ENCODE measurements at regions not wholly inside any gene's neighbourhood (a gene's known extent, or its start where the extent isn't known, plus 50 kb on each side); places are given as distances from the start of the nearest gene placed in this dataset.

GRCh38 chr12:45549337-45549902 is 180.1 kb upstream of the ARID2 start:
- H3K4me3 ChIP-seq (ENCODE audit: low read length in 2 of 2) = no peak overlapping the region
- no peaks in the 10 kb centered on the region for H3K4me1 ChIP-seq (ENCODE audit: control insufficient read depth, insufficient read depth, low read length)
- H3K36me3 ChIP-seq (ENCODE audit: control insufficient read depth in 2 of 2, insufficient read depth in 2 of 2, low read length in 2 of 2) = no peaks in the 10 kb centered on the region
- no peak overlapping the region for H3K27ac ChIP-seq (ENCODE audit: low read length)
- H3K27me3 ChIP-seq (ENCODE audit: control insufficient read depth in 1 of 2, insufficient read depth in 2 of 2, low read length in 2 of 2) = no peaks in the 10 kb centered on the region
- H3K9ac ChIP-seq (ENCODE audit: low read length in 2 of 2) = no peak overlapping the region
- no peaks in the 10 kb centered on the region for H3K9me3 ChIP-seq (ENCODE audit: control insufficient read depth in 2 of 2, low read length in 2 of 2)

- Histone ChIP-seq H3K9me3 (ENCODE audit: control insufficient read depth in 2 of 2, low read length in 2 of 2) (no peaks in the 10 kb centered on the region), H3K4me3 (ENCODE audit: low read length in 2 of 2) (no peak overlapping the region), H3K36me3 (ENCODE audit: control insufficient read depth in 2 of 2, insufficient read depth in 2 of 2, low read length in 2 of 2) (no peaks in the 10 kb centered on the region), H3K27me3 (ENCODE audit: control insufficient read depth in 1 of 2, insufficient read depth in 2 of 2, low read length in 2 of 2) (no peaks in the 10 kb centered on the region), H3K27ac (ENCODE audit: low read length) (no peak overlapping the region), H3K4me1 (ENCODE audit: control insufficient read depth, insufficient read depth, low read length) (no peaks in the 10 kb centered on the region), H3K9ac (ENCODE audit: low read length in 2 of 2) (no peak overlapping the region)
These were observed 176.3 kb upstream of the ARID2 start for GRCh38 chr12:45553204-45553603.

DNA sequence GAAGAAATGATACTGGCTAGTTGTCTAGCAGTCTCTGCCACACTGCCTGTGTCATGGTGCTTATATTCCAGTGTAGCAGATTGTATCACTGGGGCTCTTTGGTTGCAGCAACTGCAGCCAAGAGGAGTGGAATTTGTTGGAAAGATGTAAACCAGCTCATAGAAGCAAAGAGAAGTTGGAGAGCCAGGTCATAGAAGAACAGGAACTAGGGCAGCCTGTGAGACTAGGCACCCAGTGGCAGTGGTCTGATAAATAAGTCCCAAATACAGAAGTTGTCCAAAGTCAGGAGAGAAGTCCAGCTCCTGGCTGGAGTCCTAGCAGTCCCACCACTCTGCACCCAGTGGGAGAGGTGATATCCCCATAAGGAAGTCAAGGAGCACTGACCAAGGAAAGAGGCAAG is 172.5 kb upstream of the ARID2 start:
- Histone ChIP-seq H3K27me3 (ENCODE audit: control insufficient read depth in 1 of 2, insufficient read depth in 2 of 2, low read length in 2 of 2) (no peaks in the 10 kb centered on the region), H3K4me1 (ENCODE audit: control insufficient read depth, insufficient read depth, low read length) (no peaks in the 10 kb centered on the region), H3K9me3 (ENCODE audit: control insufficient read depth in 2 of 2, low read length in 2 of 2) (no peaks in the 10 kb centered on the region), H3K9ac (ENCODE audit: low read length in 2 of 2) (no peak overlapping the region), H3K27ac (ENCODE audit: low read length) (no peak overlapping the region), H3K4me3 (ENCODE audit: low read length in 2 of 2) (no peak overlapping the region), H3K36me3 (ENCODE audit: control insufficient read depth in 2 of 2, insufficient read depth in 2 of 2, low read length in 2 of 2) (no peaks in the 10 kb centered on the region)

DNA sequence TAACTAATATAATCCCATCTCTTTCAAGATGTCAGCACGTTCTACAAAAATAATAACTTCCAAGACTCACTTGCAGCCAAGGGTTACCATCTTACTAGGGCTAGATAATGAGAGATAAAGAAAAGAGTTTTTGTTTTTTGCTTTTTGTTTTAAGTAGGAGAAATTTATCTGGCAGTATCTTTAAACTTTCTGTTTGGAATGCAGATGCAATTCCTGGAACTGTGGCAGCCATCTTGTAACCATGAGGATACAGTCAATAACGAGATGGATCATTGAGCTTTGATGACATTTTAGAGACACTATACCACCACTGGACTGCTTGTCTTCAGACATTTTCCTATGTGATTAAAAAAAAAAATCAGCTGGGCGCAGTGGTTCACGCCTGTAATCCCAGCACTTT is 171.2 kb upstream of the ARID2 start:
- H3K36me3 ChIP-seq (ENCODE audit: control insufficient read depth in 2 of 2, insufficient read depth in 2 of 2, low read length in 2 of 2) = no peaks in the 10 kb centered on the region
- H3K4me3 ChIP-seq (ENCODE audit: low read length in 2 of 2) = no peak overlapping the region
- H3K27me3 ChIP-seq (ENCODE audit: control insufficient read depth in 1 of 2, insufficient read depth in 2 of 2, low read length in 2 of 2) = no peaks in the 10 kb centered on the region

DNA sequence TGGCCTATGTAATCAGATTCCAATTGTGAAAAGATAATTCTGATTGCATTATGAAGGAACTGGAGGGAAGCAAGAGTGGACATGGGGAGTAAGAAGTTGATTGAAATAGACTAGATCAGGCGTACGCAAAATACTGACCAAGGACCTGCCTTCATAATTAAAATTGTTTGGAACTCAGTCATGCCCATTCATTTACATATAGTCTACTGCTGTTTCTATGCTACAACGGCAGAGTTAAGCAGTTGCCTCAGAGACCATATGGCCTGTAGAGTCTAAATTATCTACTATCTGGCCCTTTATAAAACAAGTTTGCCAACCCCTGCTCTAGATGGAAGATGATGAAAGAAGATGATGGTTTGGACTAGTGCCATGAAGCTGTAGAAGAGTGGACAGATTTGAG is 170.0 kb upstream of the ARID2 start:
- Histone ChIP-seq H3K9ac (ENCODE audit: low read length in 2 of 2) (no peak overlapping the region), H3K27ac (ENCODE audit: low read length) (no peak overlapping the region), H3K27me3 (ENCODE audit: control insufficient read depth in 1 of 2, insufficient read depth in 2 of 2, low read length in 2 of 2) (no peaks in the 10 kb centered on the region), H3K36me3 (ENCODE audit: control insufficient read depth in 2 of 2, insufficient read depth in 2 of 2, low read length in 2 of 2) (no peaks in the 10 kb centered on the region), H3K4me3 (ENCODE audit: low read length in 2 of 2) (no peak overlapping the region), H3K4me1 (ENCODE audit: control insufficient read depth, insufficient read depth, low read length) (no peaks in the 10 kb centered on the region), H3K9me3 (ENCODE audit: control insufficient read depth in 2 of 2, low read length in 2 of 2) (no peaks in the 10 kb centered on the region)

More for the DNA sequence above, 171.2 kb upstream of the ARID2 start:
- Histone ChIP-seq H3K4me1 (ENCODE audit: control insufficient read depth, insufficient read depth, low read length) (no peaks in the 10 kb centered on the region), H3K27ac (ENCODE audit: low read length) (no peak overlapping the region), H3K9ac (ENCODE audit: low read length in 2 of 2) (no peak overlapping the region), H3K9me3 (ENCODE audit: control insufficient read depth in 2 of 2, low read length in 2 of 2) (no peaks in the 10 kb centered on the region)

GRCh38 chr12:45560689-45561088 is 168.8 kb upstream of the ARID2 start:
- H3K36me3 ChIP-seq (ENCODE audit: control insufficient read depth in 2 of 2, insufficient read depth in 2 of 2, low read length in 2 of 2) = no peaks in the 10 kb centered on the region
- no peak overlapping the region for H3K27ac ChIP-seq (ENCODE audit: low read length)
- no peaks in the 10 kb centered on the region for H3K9me3 ChIP-seq (ENCODE audit: control insufficient read depth in 2 of 2, low read length in 2 of 2)
- H3K4me1 ChIP-seq (ENCODE audit: control insufficient read depth, insufficient read depth, low read length) = no peaks in the 10 kb centered on the region
- H3K27me3 ChIP-seq (ENCODE audit: control insufficient read depth in 1 of 2, insufficient read depth in 2 of 2, low read length in 2 of 2) = no peaks in the 10 kb centered on the region
- no peak overlapping the region for H3K9ac ChIP-seq (ENCODE audit: low read length in 2 of 2)
- no peak overlapping the region for H3K4me3 ChIP-seq (ENCODE audit: low read length in 2 of 2)

DNA sequence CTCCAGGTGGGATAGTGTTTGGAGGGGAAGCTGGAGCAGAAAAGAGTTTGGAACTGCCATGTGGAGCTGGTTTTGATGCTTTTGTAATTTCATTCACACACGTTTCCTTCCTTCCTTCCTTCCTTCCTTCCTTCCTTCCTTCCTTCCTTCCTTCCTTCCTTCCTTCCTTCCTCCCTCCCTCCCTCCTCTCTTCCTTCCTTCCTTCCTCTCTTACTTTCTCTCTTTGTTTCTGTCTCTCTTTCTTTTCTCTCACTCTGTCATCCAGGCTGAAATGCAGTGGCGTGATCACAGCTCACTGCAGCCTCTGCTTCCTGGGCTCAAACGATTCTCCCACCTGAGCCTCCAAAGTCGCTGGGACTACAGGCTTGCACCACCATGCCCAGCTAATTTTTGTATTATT is 168.0 kb upstream of the ARID2 start:
- no peaks in the 10 kb centered on the region for H3K36me3 ChIP-seq (ENCODE audit: control insufficient read depth in 2 of 2, insufficient read depth in 2 of 2, low read length in 2 of 2)
- H3K27me3 ChIP-seq (ENCODE audit: control insufficient read depth in 1 of 2, insufficient read depth in 2 of 2, low read length in 2 of 2) = no peaks in the 10 kb centered on the region
- no peaks in the 10 kb centered on the region for H3K9me3 ChIP-seq (ENCODE audit: control insufficient read depth in 2 of 2, low read length in 2 of 2)
- no peak overlapping the region for H3K27ac ChIP-seq (ENCODE audit: low read length)
- no peak overlapping the region for H3K4me3 ChIP-seq (ENCODE audit: low read length in 2 of 2)
- H3K4me1 ChIP-seq (ENCODE audit: control insufficient read depth, insufficient read depth, low read length) = no peaks in the 10 kb centered on the region
- no peak overlapping the region for H3K9ac ChIP-seq (ENCODE audit: low read length in 2 of 2)

- H3K27ac ChIP-seq (ENCODE audit: low read length) = no peak overlapping the region
- H3K4me1 ChIP-seq (ENCODE audit: control insufficient read depth, insufficient read depth, low read length) = no peaks in the 10 kb centered on the region
- no peak overlapping the region for H3K4me3 ChIP-seq (ENCODE audit: low read length in 2 of 2)
- no peak overlapping the region for H3K9ac ChIP-seq (ENCODE audit: low read length in 2 of 2)
- no peaks in the 10 kb centered on the region for H3K36me3 ChIP-seq (ENCODE audit: control insufficient read depth in 2 of 2, insufficient read depth in 2 of 2, low read length in 2 of 2)
- H3K27me3 ChIP-seq (ENCODE audit: control insufficient read depth in 1 of 2, insufficient read depth in 2 of 2, low read length in 2 of 2) = no peaks in the 10 kb centered on the region
- no peaks in the 10 kb centered on the region for H3K9me3 ChIP-seq (ENCODE audit: control insufficient read depth in 2 of 2, low read length in 2 of 2)
These were observed 163.9 kb upstream of the ARID2 start for GRCh38 chr12:45565590-45565989.

GRCh38 chr12:45566257-45566656 is 163.2 kb upstream of the ARID2 start:
- no peak overlapping the region for H3K27ac ChIP-seq (ENCODE audit: low read length)
- H3K9me3 ChIP-seq (ENCODE audit: control insufficient read depth in 2 of 2, low read length in 2 of 2) = no peaks in the 10 kb centered on the region
- no peaks in the 10 kb centered on the region for H3K27me3 ChIP-seq (ENCODE audit: control insufficient read depth in 1 of 2, insufficient read depth in 2 of 2, low read length in 2 of 2)

DNA sequence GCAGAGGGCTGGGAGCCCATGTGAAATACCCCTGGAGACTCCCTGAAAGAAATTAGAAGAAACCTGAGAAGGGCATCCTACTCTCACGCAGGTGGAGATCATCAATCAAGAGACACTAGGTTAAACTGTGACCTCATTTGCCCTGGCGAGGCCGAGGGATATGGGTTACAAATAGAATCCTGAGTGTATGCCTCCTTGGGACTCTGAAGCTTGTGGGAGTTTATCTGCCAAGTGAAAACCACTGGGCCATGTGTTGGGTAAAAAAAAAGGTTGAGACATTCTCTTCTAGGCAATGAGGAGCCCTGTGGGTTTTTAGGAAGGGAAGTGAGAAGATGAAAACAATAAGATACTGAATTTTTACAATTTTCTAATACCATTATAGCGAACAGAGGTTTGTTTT is 160.7 kb upstream of the ARID2 start:
- Histone ChIP-seq H3K27me3 (ENCODE audit: control insufficient read depth in 1 of 2, insufficient read depth in 2 of 2, low read length in 2 of 2) (no peaks in the 10 kb centered on the region), H3K27ac (ENCODE audit: low read length) (no peak overlapping the region), H3K9me3 (ENCODE audit: control insufficient read depth in 2 of 2, low read length in 2 of 2) (no peaks in the 10 kb centered on the region), H3K4me1 (ENCODE audit: control insufficient read depth, insufficient read depth, low read length) (no peaks in the 10 kb centered on the region), H3K9ac (ENCODE audit: low read length in 2 of 2) (no peak overlapping the region), H3K36me3 (ENCODE audit: control insufficient read depth in 2 of 2, insufficient read depth in 2 of 2, low read length in 2 of 2) (no peaks in the 10 kb centered on the region), H3K4me3 (ENCODE audit: low read length in 2 of 2) (no peak overlapping the region)

More at GRCh38 chr12:45566257-45566656, 163.2 kb upstream of the ARID2 start:
- H3K4me3 ChIP-seq (ENCODE audit: low read length in 2 of 2) = no peak overlapping the region
- H3K4me1 ChIP-seq (ENCODE audit: control insufficient read depth, insufficient read depth, low read length) = no peaks in the 10 kb centered on the region
- H3K9ac ChIP-seq (ENCODE audit: low read length in 2 of 2) = no peak overlapping the region
- H3K36me3 ChIP-seq (ENCODE audit: control insufficient read depth in 2 of 2, insufficient read depth in 2 of 2, low read length in 2 of 2) = no peaks in the 10 kb centered on the region

DNA sequence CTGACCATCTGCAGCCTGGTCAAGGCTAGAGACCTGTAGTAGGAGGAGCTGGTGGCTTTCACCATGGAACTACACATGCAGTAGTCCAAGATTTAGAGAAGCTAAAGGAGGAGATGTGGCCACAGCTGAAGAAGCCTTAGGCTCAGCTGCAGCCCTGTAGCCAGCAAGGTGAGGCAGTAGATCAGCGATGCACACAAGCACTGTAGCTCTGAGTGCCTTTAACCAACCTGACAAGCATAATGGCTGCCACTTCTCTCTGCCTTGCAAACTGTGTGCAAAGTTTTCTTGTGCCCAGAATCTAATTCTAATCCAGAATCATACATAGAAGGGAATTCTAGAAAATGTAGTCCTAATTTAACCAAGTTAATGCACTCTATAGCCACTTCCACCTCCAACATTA is 159.0 kb upstream of the ARID2 start:
- H3K4me3 ChIP-seq (ENCODE audit: low read length in 2 of 2) = no peak overlapping the region
- no peaks in the 10 kb centered on the region for H3K36me3 ChIP-seq (ENCODE audit: control insufficient read depth in 2 of 2, insufficient read depth in 2 of 2, low read length in 2 of 2)
- H3K27ac ChIP-seq (ENCODE audit: low read length) = no peak overlapping the region
- no peaks in the 10 kb centered on the region for H3K4me1 ChIP-seq (ENCODE audit: control insufficient read depth, insufficient read depth, low read length)
- H3K9me3 ChIP-seq (ENCODE audit: control insufficient read depth in 2 of 2, low read length in 2 of 2) = no peaks in the 10 kb centered on the region
- no peak overlapping the region for H3K9ac ChIP-seq (ENCODE audit: low read length in 2 of 2)
- H3K27me3 ChIP-seq (ENCODE audit: control insufficient read depth in 1 of 2, insufficient read depth in 2 of 2, low read length in 2 of 2) = no peaks in the 10 kb centered on the region

Data from stomach smooth muscle (tissue), 2 donors.